Esophagus (tissue), 2 donors: ENCODE measurements at regions not wholly inside any gene's neighbourhood (a gene's known extent, or its start where the extent isn't known, plus 50 kb on each side); places are given as distances from the start of the nearest gene placed in this dataset.

Experiments used
- H3K27ac ChIP-seq, 2 donors: one replicate each; pipeline ENCODE4 v1.5.1; 2013; ENCODE audit warnings: low read depth in 2 of 2, mild to moderate bottlenecking in 2 of 2, inconsistent platforms in 1 of 2, low read length in 1 of 2, moderate library complexity in 1 of 2
- H3K27me3 ChIP-seq, 2 donors: one replicate each; pipeline ENCODE4 v1.6.1; 2013; ENCODE audit warnings: low read length in 2 of 2, control low read depth in 1 of 2, mild to moderate bottlenecking in 1 of 2; ENCODE audit not compliant: insufficient read depth in 2 of 2, control insufficient read depth in 1 of 2
- H3K36me3 ChIP-seq, 2 donors: one replicate each; pipeline ENCODE4 v1.6.1; 2013; ENCODE audit warnings: low read length in 1 of 2; ENCODE audit not compliant: control insufficient read depth in 2 of 2, insufficient read depth in 2 of 2
- H3K4me1 ChIP-seq, 2 donors: one replicate each; pipeline ENCODE4 v1.6.1; 2013; ENCODE audit warnings: low read length in 1 of 2; ENCODE audit not compliant: control insufficient read depth in 2 of 2, insufficient read depth in 2 of 2
- H3K4me3 ChIP-seq, 2 donors: one replicate each; pipeline ENCODE4 v1.5.1; 2013; ENCODE audit warnings: low read length in 2 of 2, mild to moderate bottlenecking in 2 of 2, low read depth in 1 of 2, moderate library complexity in 1 of 2
- H3K9me3 ChIP-seq, 2 donors: one replicate each; pipeline ENCODE4 v1.6.1; 2013; ENCODE audit warnings: mild to moderate bottlenecking in 2 of 2, low read depth in 1 of 2, low read length in 1 of 2, moderate library complexity in 1 of 2; ENCODE audit not compliant: control insufficient read depth in 2 of 2, insufficient read depth in 1 of 2
- WGBS, 2 donors: extraction: QIAGEN DNeasy Blood & Tissue Kit; methylation state at CpG; one replicate each; pipeline ENCODE4 v1.1.7; 2013; 5-methylcytosine and 5-hydroxymethylcytosine counted together
- donor health status: healthy with polysubstance abuse.
- donor health status: Bipolar disorder and iron deficiency.

GRCh38 chr11:10395166-10395897 is 59.7 kb upstream of the AMPD3 start:
- no peaks in the 10 kb centered on the region for H3K27me3 ChIP-seq
- H3K36me3 ChIP-seq = no peaks in the 10 kb centered on the region
- H3K27ac ChIP-seq = no peak overlapping the region
- 83 to 85% methylated on average over 6 of the region's 6 CpGs for WGBS, 2 donors
- H3K9me3 ChIP-seq = no peaks in the 10 kb centered on the region
- H3K4me1 ChIP-seq = peaks cover 2 to 4% of the 10 kb centered on the region in 2 donors
- no peak overlapping the region for H3K4me3 ChIP-seq

- Histone ChIP-seq H3K27ac (no peak overlapping the region), H3K36me3 (no peaks in the 10 kb centered on the region), H3K27me3 (no peaks in the 10 kb centered on the region), H3K9me3 (no peaks in the 10 kb centered on the region), H3K4me3 (no peak overlapping the region), H3K4me1 (peaks cover 2 to 4% of the 10 kb centered on the region in 2 donors)
- WGBS, 2 donors = 92 to 94% methylated on average over 4 of the region's 4 CpGs
Measured at GRCh38 chr11:10396771-10397170, 58.3 kb upstream of the AMPD3 start.

GRCh38 chr11:10397226-10397987 is 57.7 kb upstream of the AMPD3 start:
- H3K4me1 ChIP-seq = peaks cover 2 to 4% of the 10 kb centered on the region in 2 donors
- no peaks in the 10 kb centered on the region for H3K27me3 ChIP-seq
- no peak overlapping the region for H3K27ac ChIP-seq
- WGBS, 2 donors = 74 to 80% methylated on average over 7 of the region's 7 CpGs
- H3K36me3 ChIP-seq = no peaks in the 10 kb centered on the region
- H3K4me3 ChIP-seq = no peak overlapping the region
- H3K9me3 ChIP-seq = no peaks in the 10 kb centered on the region

GRCh38 chr11:10398525-10398924 is 56.5 kb upstream of the AMPD3 start:
- Histone ChIP-seq H3K27me3 (no peaks in the 10 kb centered on the region), H3K27ac (no peak overlapping the region), H3K36me3 (no peaks in the 10 kb centered on the region), H3K4me3 (no peak overlapping the region), H3K4me1 (peaks cover 2 to 4% of the 10 kb centered on the region in 2 donors), H3K9me3 (no peaks in the 10 kb centered on the region)
- whole genome bisulfite sequencing, 2 donors = 26 to 31% methylated on average over 4 of the region's 4 CpGs

- Histone ChIP-seq H3K4me3 (no peak overlapping the region), H3K4me1 (peaks cover 2 to 4% of the 10 kb centered on the region in 2 donors), H3K27me3 (no peaks in the 10 kb centered on the region), H3K36me3 (no peaks in the 10 kb centered on the region), H3K27ac (no peak overlapping the region), H3K9me3 (no peaks in the 10 kb centered on the region)
- 90 to 98% methylated on average over 1 of the region's 1 CpG for WGBS, 2 donors
Measured at GRCh38 chr11:10400856-10401255, 54.2 kb upstream of the AMPD3 start.

- no peak overlapping the region for H3K4me3 ChIP-seq
- H3K27ac ChIP-seq = no peak overlapping the region
- no peaks in the 10 kb centered on the region for H3K9me3 ChIP-seq
- H3K4me1 ChIP-seq = peaks cover 2 to 4% of the 10 kb centered on the region in 2 donors
- 80 to 85% methylated on average over 3 of the region's 3 CpGs for WGBS, 2 donors
- H3K36me3 ChIP-seq = no peaks in the 10 kb centered on the region
- H3K27me3 ChIP-seq = no peaks in the 10 kb centered on the region
Measured at GRCh38 chr11:10401256-10401655, 53.8 kb upstream of the AMPD3 start.

GRCh38 chr11:10401696-10402392 is 53.2 kb upstream of the AMPD3 start:
- Histone ChIP-seq H3K27me3 (no peaks in the 10 kb centered on the region), H3K4me3 (no peak overlapping the region), H3K9me3 (no peaks in the 10 kb centered on the region), H3K4me1 (peaks cover 2 to 4% of the 10 kb centered on the region in 2 donors), H3K36me3 (no peaks in the 10 kb centered on the region), H3K27ac (peak overlapping the region in 1 of 2 donors; percentile 2)
- 71 to 74% methylated on average over 4 of the region's 4 CpGs for WGBS, 2 donors
